ENCODE measurements at regions not wholly inside any gene's neighbourhood (a gene's known extent, or its start where the extent isn't known, plus 50 kb on each side); places are given as distances from the start of the nearest gene placed in this dataset.
"Not testable (repeated sequence)": the region's sequence is repeated elsewhere in the genome, so short reads cannot be mapped to it uniquely, and the experiment has no call there.

DNA sequence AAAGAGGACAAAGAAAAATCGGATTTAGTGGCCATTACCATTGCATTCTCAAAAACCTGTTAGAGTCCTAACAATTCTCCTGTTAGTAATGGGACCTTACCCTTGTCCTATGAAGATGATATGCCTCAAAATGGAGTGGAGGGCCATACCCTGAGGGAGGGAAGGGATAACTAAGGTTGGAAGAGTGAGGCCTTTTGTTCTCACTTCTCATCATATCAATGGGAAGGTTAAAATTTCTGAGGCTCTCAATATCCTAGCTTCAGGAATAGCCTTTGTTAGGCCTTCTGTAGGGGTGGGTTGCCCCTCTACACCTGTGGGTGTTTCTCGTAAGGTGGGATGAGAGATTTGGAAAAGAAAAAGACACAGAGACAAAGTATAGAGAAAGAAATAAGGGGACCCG, 109.4 kb upstream of the SGIP1 start:
- DNase-seq (ENCODE audit: low read depth); H3K4me3 ChIP-seq (ENCODE audit: low read depth, low read length): not testable (repeated sequence)

DNA sequence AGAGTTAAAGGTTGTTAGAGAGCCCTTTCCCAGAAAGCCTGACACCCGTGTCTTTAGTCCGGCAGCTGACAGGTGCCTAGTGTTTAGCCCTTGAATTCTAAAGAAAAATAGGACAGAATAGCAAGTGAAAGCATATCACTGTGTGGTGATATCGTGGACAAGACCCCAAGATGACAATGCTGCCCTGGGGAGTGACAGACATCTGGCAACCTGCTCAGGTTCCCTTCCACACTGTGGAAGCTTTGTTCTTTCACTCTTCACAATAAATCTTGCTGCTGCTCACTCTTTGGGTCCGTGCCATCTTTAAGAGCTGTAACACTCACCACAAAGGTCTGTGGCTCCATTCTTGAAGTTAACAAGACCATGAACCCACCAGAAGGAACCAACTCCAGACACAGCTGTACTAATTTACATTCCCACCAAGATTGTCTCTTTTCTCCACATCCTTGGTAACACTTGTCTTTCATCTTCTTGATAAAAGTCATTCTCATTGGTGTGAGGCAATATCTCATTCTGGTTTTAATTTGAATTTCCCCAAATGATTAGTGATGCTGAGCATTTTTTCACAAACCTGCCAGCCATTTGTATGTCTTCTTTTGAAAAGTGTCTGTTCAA, 107.6 kb upstream of the SGIP1 start:
- TF ChIP-seq CTCF (IDR thresholded peaks at IDR 0.05; ENCODE audit: insufficient read depth, low read depth, low read length, missing control alignments): no peak
- DNase-seq (ENCODE audit: low read depth): no peak
- no peak overlapping the region for H3K4me3 ChIP-seq (ENCODE audit: low read depth, low read length)

DNA sequence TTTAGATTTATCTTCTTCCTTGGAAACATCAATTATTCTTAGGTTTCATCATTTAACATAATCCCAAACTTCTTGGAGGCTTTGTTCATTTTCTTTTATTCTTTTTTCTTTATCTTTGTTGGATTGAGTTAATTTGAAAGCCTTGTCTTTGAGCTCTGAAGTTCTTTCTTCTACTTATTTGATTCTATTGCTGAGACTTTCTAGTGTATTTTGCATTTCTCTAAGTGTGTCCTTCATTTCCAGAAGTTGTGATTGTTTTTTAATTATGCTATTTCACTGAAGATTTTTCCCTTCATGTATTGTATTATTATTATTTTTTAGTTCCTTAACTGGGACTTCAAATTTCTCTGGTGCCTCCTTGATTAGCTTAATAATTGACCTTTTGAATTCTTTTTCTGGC, 103.1 kb upstream of the SGIP1 start:
- not testable (repeated sequence) for DNase-seq (ENCODE audit: low read depth); H3K4me3 ChIP-seq (ENCODE audit: low read depth, low read length)

- no peak for TF ChIP-seq CTCF (IDR thresholded peaks at IDR 0.05; ENCODE audit: insufficient read depth, low read depth, low read length, missing control alignments)
- no peak overlapping the region for H3K4me3 ChIP-seq (ENCODE audit: low read depth, low read length)
- DNase-seq (ENCODE audit: low read depth): no peak
Measured at GRCh38 chr1:66431999-66432398, 102.0 kb upstream of the SGIP1 start.

DNA sequence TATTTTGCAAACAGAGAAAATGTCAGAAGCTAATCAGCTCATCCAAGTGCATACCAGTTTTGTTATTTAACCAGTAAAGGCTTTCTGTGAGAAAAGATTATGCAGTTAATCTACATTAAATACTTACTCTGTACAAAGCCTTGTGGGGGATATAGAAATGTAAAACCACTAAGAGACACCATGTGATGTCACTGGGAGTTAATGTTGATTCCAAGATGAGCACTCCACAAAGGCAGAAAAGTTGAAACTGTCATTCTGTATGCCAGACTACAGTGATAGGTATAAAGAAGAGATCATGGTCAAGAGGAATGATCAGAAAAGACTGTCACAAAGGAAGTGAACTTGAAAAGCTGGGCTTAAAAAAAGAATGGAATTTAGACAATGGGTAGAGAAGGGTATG, 100.3 kb upstream of the SGIP1 start:
- DNase-seq (ENCODE audit: low read depth): no peak
- no peak for TF ChIP-seq CTCF (IDR thresholded peaks at IDR 0.05; ENCODE audit: insufficient read depth, low read depth, low read length, missing control alignments)
- H3K4me3 ChIP-seq (ENCODE audit: low read depth, low read length): no peak overlapping the region

- TF ChIP-seq CTCF (IDR thresholded peaks at IDR 0.05; ENCODE audit: insufficient read depth, low read depth, low read length, missing control alignments): no peak
- no peak for DNase-seq (ENCODE audit: low read depth)
- no peak overlapping the region for H3K4me3 ChIP-seq (ENCODE audit: low read depth, low read length)
Measured at GRCh38 chr1:66434096-66434495, 99.9 kb upstream of the SGIP1 start.

DNA sequence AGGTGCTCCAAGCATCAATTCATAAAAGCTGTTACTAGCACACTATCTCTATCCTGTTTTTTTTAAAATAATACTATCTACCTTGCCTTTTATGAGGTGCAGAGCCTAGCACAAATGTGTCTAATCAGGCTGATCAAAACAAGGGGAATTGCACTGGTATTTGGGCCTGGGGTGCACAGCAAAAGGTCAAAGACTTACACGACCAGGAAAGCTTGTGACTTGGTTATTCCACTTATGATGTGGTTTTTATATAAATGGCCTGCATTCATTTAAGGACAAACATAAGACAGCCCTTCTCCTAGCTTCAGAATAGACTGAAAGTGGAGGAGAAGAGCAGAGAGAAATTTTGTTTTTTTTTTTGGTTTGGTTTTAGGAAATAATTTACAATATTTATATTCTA, 98.4 kb upstream of the SGIP1 start:
- H3K4me3 ChIP-seq (ENCODE audit: low read depth, low read length): no peak overlapping the region
- DNase-seq (ENCODE audit: low read depth): no peak
- TF ChIP-seq CTCF (IDR thresholded peaks at IDR 0.05; ENCODE audit: insufficient read depth, low read depth, low read length, missing control alignments): no peak

DNA sequence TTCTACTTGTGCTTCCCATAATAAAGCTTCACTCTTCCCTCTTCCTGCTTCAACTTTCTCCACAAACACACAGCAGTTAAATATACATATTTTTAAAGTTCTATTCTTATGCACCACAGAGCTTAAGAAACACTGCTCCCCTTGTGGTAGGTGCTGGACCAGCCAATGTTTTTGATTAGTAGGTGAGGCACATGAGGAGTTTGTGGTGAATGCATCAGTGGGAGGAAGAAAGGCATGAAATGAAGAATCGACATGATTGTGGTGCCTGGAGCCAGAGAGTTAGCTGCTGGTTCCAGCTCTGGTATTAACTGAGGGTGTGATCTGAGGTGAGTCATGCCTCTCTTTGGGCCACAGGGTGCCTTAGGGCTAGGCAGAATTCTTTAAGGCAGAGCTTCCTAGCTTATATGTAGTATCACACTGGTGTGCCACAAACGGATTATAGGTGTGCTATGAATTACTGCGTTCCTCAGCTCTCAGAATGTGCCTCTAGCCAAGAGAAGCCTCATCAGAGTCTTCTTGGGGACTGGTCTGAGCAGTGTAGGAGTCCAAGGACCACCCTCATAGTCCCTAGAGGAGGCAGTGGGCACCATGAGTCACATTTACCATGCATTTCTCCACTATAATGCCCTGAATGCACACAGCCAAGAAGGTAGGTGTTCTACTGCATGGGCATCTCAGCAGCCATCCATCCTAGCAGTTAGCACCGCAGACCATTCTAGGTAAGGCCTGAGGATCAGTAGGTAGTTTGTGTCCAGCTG, 97.4 kb upstream of the SGIP1 start:
- no peak overlapping the region for H3K4me3 ChIP-seq (ENCODE audit: low read depth, low read length)
- TF ChIP-seq CTCF (IDR thresholded peaks at IDR 0.05; ENCODE audit: insufficient read depth, low read depth, low read length, missing control alignments): peak; percentile 49
- peak; percentile 78 for DNase-seq (ENCODE audit: low read depth)
